EL (cell line): ENCODE measurements at regions not wholly inside any gene's neighbourhood (a gene's known extent, or its start where the extent isn't known, plus 50 kb on each side); places are given as distances from the start of the nearest gene placed in this dataset.

Experiments
- DNase-seq: peaks from one replicate; pipeline ENCODE4 v3.0.0-alpha.2; 2016

GRCh38 chr14:104521816-104522745 is 57.5 kb upstream of the C14orf180 start:
- DNase-seq = no peak

DNA sequence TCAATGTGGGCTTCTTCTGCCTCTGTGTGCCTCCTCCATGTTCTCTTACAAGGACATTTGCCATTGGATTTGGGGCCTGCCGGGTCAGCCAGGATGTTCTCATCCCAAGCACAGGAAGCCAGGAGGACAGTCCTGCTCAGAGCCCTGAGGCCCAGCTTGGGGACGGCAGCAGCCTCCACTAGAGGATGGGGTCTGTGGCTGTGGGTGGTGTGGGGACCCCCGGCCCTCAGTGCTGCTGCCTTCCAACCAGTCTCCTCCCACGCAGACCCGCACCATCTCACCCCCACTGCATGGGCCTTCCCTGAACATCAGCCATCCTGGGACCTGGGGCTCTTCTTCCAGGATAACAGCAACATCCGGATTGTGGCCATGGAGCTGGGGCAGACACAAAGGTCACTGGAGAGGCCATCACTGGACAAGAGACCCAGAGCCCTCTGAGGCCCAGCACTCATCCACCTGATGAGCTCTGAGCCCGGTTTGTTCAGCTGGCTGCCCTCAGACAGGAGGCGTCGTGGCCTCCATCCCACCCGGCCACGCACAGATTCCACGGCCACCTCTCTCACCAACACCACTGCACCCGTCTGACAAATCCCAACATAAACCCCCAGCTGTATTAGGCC is 56.5 kb upstream of the C14orf180 start:
- DNase-seq = no peak

- no peak for DNase-seq
Observed at GRCh38 chr14:104523546-104523935, 56.0 kb upstream of the C14orf180 start.

- DNase-seq = no peak
Observed at GRCh38 chr14:104524726-104525125, 54.8 kb upstream of the C14orf180 start.

DNA sequence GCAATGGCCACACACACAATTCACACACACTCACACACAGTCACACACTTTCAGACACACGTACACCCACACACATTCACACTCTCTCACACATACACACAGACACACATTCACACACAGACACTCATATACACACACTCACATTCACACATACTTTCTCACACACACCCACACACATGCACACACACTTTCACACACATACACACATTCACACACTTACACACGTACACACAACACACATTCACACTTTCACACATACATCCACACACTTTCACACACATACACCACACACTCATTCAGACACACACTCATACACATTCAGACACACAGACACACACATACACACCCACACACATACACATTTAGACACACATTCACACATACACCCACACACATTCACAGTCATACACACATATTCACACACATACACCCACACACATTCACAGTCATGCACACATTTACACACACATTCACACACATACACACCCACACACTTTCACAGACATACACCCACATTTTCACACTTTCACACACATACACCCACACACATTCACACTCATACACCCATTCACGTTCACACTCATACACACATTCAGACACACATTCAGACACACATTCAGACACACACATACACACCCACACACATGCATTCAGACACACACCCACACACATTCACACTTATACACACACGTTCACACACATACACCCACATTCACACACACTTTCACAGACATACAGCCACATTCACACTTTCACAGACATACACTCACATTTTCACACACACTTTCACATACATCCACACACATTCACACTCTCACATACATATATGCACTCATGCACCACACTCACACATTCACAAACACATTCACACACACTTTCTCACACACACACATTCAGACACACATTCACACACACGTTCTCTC is 52.6 kb upstream of the C14orf180 start:
- DNase-seq = no peak

DNA sequence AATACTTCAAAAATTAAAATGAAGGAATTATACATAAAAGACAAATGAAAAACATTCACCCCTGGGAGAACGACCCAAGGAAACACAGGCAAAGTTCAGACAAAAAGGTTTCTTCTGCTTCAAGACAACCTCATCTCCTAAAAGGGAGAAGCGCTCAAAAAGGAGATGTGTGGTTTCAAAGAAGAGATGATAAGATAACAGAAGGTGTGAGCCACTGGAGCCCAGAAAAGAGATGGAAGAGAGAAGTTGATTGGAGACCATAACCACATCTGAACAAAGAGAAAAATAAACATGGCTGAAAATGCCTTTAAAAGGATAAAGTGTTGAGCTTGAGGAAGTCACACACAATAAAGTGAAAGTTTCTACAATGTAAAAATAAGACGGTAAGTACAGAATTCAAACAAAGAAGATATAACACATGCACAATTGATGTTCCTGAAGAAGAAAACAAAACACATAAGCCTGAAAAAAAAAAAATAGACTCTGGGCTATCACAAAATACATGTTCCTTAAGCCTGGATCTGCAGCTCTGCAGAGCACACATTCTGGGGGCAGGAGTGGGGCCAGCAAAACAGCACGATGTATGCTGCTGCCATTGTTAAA is 51.6 kb upstream of the C14orf180 start:
- no peak for DNase-seq

DNA sequence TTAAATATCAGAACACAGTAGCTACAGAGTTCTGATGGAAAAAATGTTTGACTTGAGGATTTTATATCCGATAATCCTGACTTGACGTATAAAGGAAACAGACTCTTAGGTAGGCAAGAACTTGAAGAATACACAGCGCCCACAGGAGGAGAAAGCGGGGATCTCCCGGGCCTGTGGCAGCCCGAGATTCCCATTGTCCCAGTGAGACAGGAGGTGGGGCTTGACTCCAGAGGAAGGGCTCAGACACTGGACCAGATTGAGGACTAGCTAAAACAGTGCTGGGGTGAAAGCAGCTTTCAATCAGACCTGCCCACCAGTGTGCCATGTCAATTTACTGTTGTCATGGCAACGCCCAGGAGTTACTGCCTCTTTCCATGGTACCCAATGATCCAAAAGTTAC is 51.1 kb upstream of the C14orf180 start:
- no peak for DNase-seq
